HCT116 (cell line): ENCODE measurements at regions not wholly inside any gene's neighbourhood (a gene's known extent, or its start where the extent isn't known, plus 50 kb on each side); places are given as distances from the start of the nearest gene placed in this dataset.

Source experiments
- ATAC-seq: fragments of 200-7000 bp; cut with Tn5 transposase; 2 replicates; pipeline ENCODE4 v1.9.1; 2020; ENCODE audit warnings: mild to moderate bottlenecking, moderate library complexity
- BruUV-seq: library from RNA; stranded (reverse); fragments of 400-500 nt; replicated peaks from 2 replicates; lab custom pipeline; 2021; lab: Mats Ljungman, UMichigan
- CTCF ChIA-PET: fragments of 300-600 bp; sonication (Branson Sonifier 250); formaldehyde crosslinking; loops from one replicate; lab custom pipeline; 2021; ENCODE audit warnings: antibody characterized with exemption; lab: Charles Lee
- POLR2A ChIA-PET: fragments of 300-600, 350-600 bp; sonication (Branson Sonifier 250); formaldehyde crosslinking; loops from one replicate; lab custom pipeline; 2021; ENCODE audit warnings: antibody characterized with exemption; lab: Charles Lee
- RAD21 ChIA-PET, 2 experiments: fragments of 300-600 bp; sonication (Branson Sonifier 250); formaldehyde crosslinking; loops; one replicate each; lab custom pipeline; 2023; ENCODE audit warnings: low total read pairs in 2 of 2; ENCODE audit not compliant: uncharacterized antibody in 2 of 2, unreplicated experiment in 2 of 2, low non-redundant PET in 1 of 2; lab: Charles Lee
- DNase-seq: peaks from one replicate; pipeline ENCODE4 v3.0.0-alpha.2; 2010; ENCODE audit warnings: low read depth, low spot score
- H2AFZ ChIP-seq: fragments of 200-600 bp; shearing (Covaris generic), sonication (generic); 2 replicates; pipeline ENCODE4 v1.6.1; 2017; ENCODE audit warnings: low read depth, mixed run types, mixed read lengths, antibody characterized with exemption, low read length; ENCODE audit not compliant: poor library complexity, severe bottlenecking
- H3K27ac ChIP-seq: 2 replicates; pipeline ENCODE4 v1.5.1; 2012; ENCODE audit warnings: low read depth, low read length
- H3K27me3 ChIP-seq: fragments of 200-600 bp; sonication (generic); 2 replicates; pipeline ENCODE4 v1.6.1; 2016; ENCODE audit warnings: mixed run types, low read length, mixed read lengths; ENCODE audit not compliant: insufficient read depth
- H3K36me3 ChIP-seq, 2 experiments: fragments of 200-500 bp in 1 of 2; fragments of 200-600 bp in 1 of 2; sonication (Bioruptor generic) in 1 of 2; sonication (generic) in 1 of 2; 2 replicates each; pipeline versions ENCODE4 v1.5.1 to v1.6.1; 2014 to 2016; ENCODE audit warnings: low read length in 2 of 2, inconsistent platforms in 1 of 2, mixed read lengths in 1 of 2, mixed run types in 1 of 2; ENCODE audit not compliant: insufficient read depth in 2 of 2, control insufficient read depth in 1 of 2
- H3K4me1 ChIP-seq, 2 experiments: fragments of 200-600 bp in 1 of 2; sonication (generic) in 1 of 2; 2 replicates each; pipeline versions ENCODE4 v1.5.1 to v1.6.1; 2012 to 2017; ENCODE audit warnings: low read length in 2 of 2, inconsistent platforms in 1 of 2, mild to moderate bottlenecking in 1 of 2, mixed read lengths in 1 of 2, mixed run types in 1 of 2, moderate library complexity in 1 of 2; ENCODE audit not compliant: insufficient read depth in 2 of 2, control insufficient read depth in 1 of 2
- H3K4me2 ChIP-seq: fragments of 200-600 bp; sonication (generic); 2 replicates; pipeline ENCODE4 v1.6.1; 2017; ENCODE audit warnings: mixed run types, low read length, mixed read lengths
- H3K4me3 ChIP-seq, 2 experiments: fragments of 200-600 bp in 1 of 2; sonication (generic) in 1 of 2; replicated peaks in 1 of 2; 2 replicates each; pipeline ENCODE4 v1.5.1; 2011 to 2016; ENCODE audit warnings: low read length in 2 of 2, control low read depth in 1 of 2, low read depth in 1 of 2, mild to moderate bottlenecking in 1 of 2, mixed read lengths in 1 of 2, mixed run types in 1 of 2
- H3K79me2 ChIP-seq: fragments of 200-600 bp; sonication (generic); 2 replicates; pipeline ENCODE4 v1.6.1; 2017; ENCODE audit warnings: mild to moderate bottlenecking, mixed run types, low read length, moderate library complexity, mixed read lengths; ENCODE audit not compliant: insufficient read depth
- H3K9ac ChIP-seq: fragments of 200-600 bp; sonication (generic); 2 replicates; pipeline ENCODE4 v1.6.1; 2016; ENCODE audit warnings: low read length, mixed read lengths
- H3K9me2 ChIP-seq: fragments of 200-600 bp; sonication (generic), shearing (Covaris generic); 2 replicates; pipeline ENCODE4 v1.6.1; 2017; ENCODE audit warnings: mixed run types, mild to moderate bottlenecking, moderate library complexity; ENCODE audit not compliant: insufficient read depth
- H3K9me3 ChIP-seq, 2 experiments: fragments of 200-500 bp in 1 of 2; fragments of 200-600 bp in 1 of 2; sonication (Bioruptor generic) in 1 of 2; sonication (generic) in 1 of 2; 2 replicates each; pipeline ENCODE4 v1.6.1; 2014 to 2017; ENCODE audit warnings: low read length in 2 of 2, mixed read lengths in 2 of 2, inconsistent platforms in 1 of 2, low read depth in 1 of 2, mild to moderate bottlenecking in 1 of 2, mixed run types in 1 of 2, moderate library complexity in 1 of 2; ENCODE audit not compliant: control insufficient read depth in 1 of 2, insufficient read depth in 1 of 2
- H4K20me1 ChIP-seq: fragments of 200-600 bp; sonication (generic), shearing (Covaris generic); 2 replicates; pipeline ENCODE4 v1.6.1; 2017; ENCODE audit warnings: mixed run types, mild to moderate bottlenecking, moderate library complexity; ENCODE audit not compliant: insufficient read depth
- ATF3 ChIP-seq: IDR thresholded peaks from 2 replicates; pipeline ENCODE4 v1.6.1; 2012
- CBX3 ChIP-seq: IDR thresholded peaks from 2 replicates; pipeline ENCODE4 v1.6.1; 2012; ENCODE audit warnings: low read depth
- CTCF ChIP-seq, 3 experiments: fragments of 200-600 bp in 1 of 3; sonication (generic) in 1 of 3; IDR thresholded peaks in 2 of 3; conservative IDR thresholded peaks in 1 of 3; 2 replicates each; pipeline ENCODE4 v1.5.1; 2012 to 2017; ENCODE audit warnings: low read depth in 2 of 3, low read length in 2 of 3, antibody characterized with exemption in 1 of 3, borderline replicate concordance in 1 of 3, control low read depth in 1 of 3, mild to moderate bottlenecking in 1 of 3, mixed read lengths in 1 of 3, mixed run types in 1 of 3, moderate library complexity in 1 of 3; ENCODE audit not compliant: insufficient read depth in 1 of 3
- EGR1 ChIP-seq: IDR thresholded peaks from 2 replicates; pipeline ENCODE4 v1.6.1; 2012; ENCODE audit warnings: low read depth
- ELF1 ChIP-seq: IDR thresholded peaks from 2 replicates; pipeline ENCODE4 v1.6.1; 2012; ENCODE audit warnings: low read depth, borderline replicate concordance
- EZH2phosphoT487 ChIP-seq: fragments of 200-600 bp; IDR thresholded peaks from 2 replicates; pipeline ENCODE4 v1.6.1; 2018; ENCODE audit warnings: antibody characterized with exemption, borderline replicate concordance
- FOSL1 ChIP-seq: IDR thresholded peaks from 2 replicates; pipeline ENCODE4 v1.6.1; 2012; ENCODE audit warnings: low read depth
- JUND ChIP-seq: IDR thresholded peaks from 2 replicates; pipeline ENCODE4 v1.6.1; 2012
- MAX ChIP-seq: IDR thresholded peaks from 2 replicates; pipeline ENCODE4 v1.6.1; 2012
- POLR2A ChIP-seq: IDR thresholded peaks from 2 replicates; pipeline ENCODE4 v1.7.0; 2011; ENCODE audit warnings: borderline replicate concordance; ENCODE audit not compliant: insufficient read depth, insufficient read length; ENCODE audit errors: extremely low read depth
- POLR2AphosphoS5 ChIP-seq: IDR thresholded peaks from 2 replicates; pipeline ENCODE4 v1.6.1; 2011; ENCODE audit warnings: mild to moderate bottlenecking, low read depth, low read length, moderate library complexity
- RAD21 ChIP-seq: IDR thresholded peaks from 2 replicates; pipeline ENCODE4 v1.6.1; 2012; ENCODE audit warnings: low read depth, mild to moderate bottlenecking
- SIN3A ChIP-seq: IDR thresholded peaks from 2 replicates; pipeline ENCODE4 v1.6.1; 2012; ENCODE audit warnings: low read depth
- SP1 ChIP-seq: IDR thresholded peaks from 2 replicates; pipeline ENCODE4 v1.6.1; 2012; ENCODE audit warnings: low read depth
- SRF ChIP-seq: IDR thresholded peaks from 2 replicates; pipeline ENCODE4 v1.6.1; 2012; ENCODE audit warnings: low read depth
- TCF7L2 ChIP-seq: IDR thresholded peaks from 2 replicates; pipeline ENCODE4 v1.7.0; 2011; ENCODE audit warnings: borderline replicate concordance, inconsistent platforms; ENCODE audit not compliant: insufficient read depth, insufficient read length; ENCODE audit errors: extremely low read depth
- YY1 ChIP-seq: IDR thresholded peaks from 2 replicates; pipeline ENCODE4 v1.6.1; 2011; ENCODE audit warnings: low read length, low read depth, moderate library complexity, mild to moderate bottlenecking; ENCODE audit not compliant: insufficient replicate concordance; ENCODE audit errors: extremely low read depth
- ZFX ChIP-seq: fragments of 450-650 bp; IDR thresholded peaks from 2 replicates; pipeline ENCODE4 v1.6.1; 2017
- ZNF274 ChIP-seq: fragments of 200-500 bp; sonication (Bioruptor generic); IDR thresholded peaks from 2 replicates; pipeline ENCODE4 v1.6.1; 2014; ENCODE audit warnings: mild to moderate bottlenecking, low read depth, low read length, inconsistent platforms
- intact Hi-C: fragments of 100-400 bp; cut with micrococcal nuclease; formaldehyde crosslinking; loops from 2 replicates; pipeline ENCODE4 v1.10.0; 2022

- Histone ChIP-seq H3K4me1 (peaks cover 54 to 68% of the 10 kb centered on the region in 2 experiments), H2AFZ (no peak overlapping the region), H3K9me3 (no peaks in the 10 kb centered on the region), H3K79me2 (peaks cover 31% of the 10 kb centered on the region), H3K4me3 (no peak overlapping the region), H3K27me3 (no peaks in the 10 kb centered on the region), H3K9me2 (no peaks in the 10 kb centered on the region), H3K4me2 (peak overlapping the region; percentile 85), H4K20me1 (no peaks in the 10 kb centered on the region), H3K27ac (peak overlapping the region; percentile 80), H3K9ac (0 out of 2 replicates have a peak overlapping the region, but pooled peaks have one; percentile 74), H3K36me3 (no peaks in the 10 kb centered on the region)
- CTCF ChIA-PET, result no interaction called here
- intact Hi-C loops, result no loop called here
- POLR2A ChIA-PET, result no interaction called here
- RAD21 ChIA-PET, result interaction anchor here in 1 of 2 experiments (0.5 to 0.6 kb wide), 2 partner anchors 67 to 70 kb away, joined by 3 read pairs; no protein-coding TSS in a partner anchor
- no TSS peak for BruUV-seq
- ATAC-seq, result no peak
- no peak for DNase-seq
- no peak for TF ChIP-seq EGR1
- TF ChIP-seq EZH2phosphoT487, result no peak
Measured at GRCh38 chrX:40165861-40166260, 68.1 kb upstream of the BCOR start.

- ChIA-PET RAD21 (no interaction called here), POLR2A (no interaction called here), CTCF (no interaction called here)
- H3K9me2 ChIP-seq, result no peaks in the 10 kb centered on the region
- H3K4me2 ChIP-seq, result 0 out of 2 replicates have a peak overlapping the region, but pooled peaks have one; percentile 85
- H3K4me1 ChIP-seq, result peaks cover 49 to 62% of the 10 kb centered on the region in 2 experiments
- DNase-seq, result no peak
- H2AFZ ChIP-seq, result no peak overlapping the region
- H3K79me2 ChIP-seq, result peaks cover 26% of the 10 kb centered on the region
- no peak overlapping the region for H3K27ac ChIP-seq
- ATAC-seq, result no peak
- H4K20me1 ChIP-seq, result no peaks in the 10 kb centered on the region
- H3K4me3 ChIP-seq, result no peak overlapping the region
- BruUV-seq, result no TSS peak
- no peak overlapping the region for H3K9ac ChIP-seq
- H3K9me3 ChIP-seq, result no peaks in the 10 kb centered on the region
- no peaks in the 10 kb centered on the region for H3K27me3 ChIP-seq
- no peaks in the 10 kb centered on the region for H3K36me3 ChIP-seq
- intact Hi-C loops, result no loop called here
- TF ChIP-seq CBX3, result no peak
- no peak for TF ChIP-seq SP1
- TF ChIP-seq ZFX, result no peak
- TF ChIP-seq POLR2AphosphoS5, result no peak
- no peak for TF ChIP-seq SRF
- TF ChIP-seq TCF7L2, result no peak
- TF ChIP-seq ATF3, result no peak
- no peak for TF ChIP-seq JUND
- TF ChIP-seq ZNF274, result no peak
- TF ChIP-seq POLR2A, result no peak
- no peak for TF ChIP-seq EGR1
- TF ChIP-seq RAD21, result no peak
- TF ChIP-seq MAX, result no peak
- TF ChIP-seq FOSL1, result no peak
- TF ChIP-seq CTCF (IDR thresholded peaks at IDR 0.05 in 2 of 3, conservative IDR thresholded peaks at IDR 0.05 in 1 of 3; ENCODE audit: borderline replicate concordance in 1 of 3, insufficient read depth in 1 of 3, low read depth in 2 of 3, low read length in 2 of 3), result no peak
- TF ChIP-seq ELF1, result no peak
- no peak for TF ChIP-seq YY1
- no peak for TF ChIP-seq SIN3A
Measured at GRCh38 chrX:40165206-40165605, 67.4 kb upstream of the BCOR start.
